H9 (cell line): ENCODE measurements at regions not wholly inside any gene's neighbourhood (a gene's known extent, or its start where the extent isn't known, plus 50 kb on each side); places are given as distances from the start of the nearest gene placed in this dataset.

Experiments
- DNase-seq: peaks from one replicate; pipeline ENCODE4 v3.0.0-alpha.2; 2017
- H2AFZ ChIP-seq: one replicate; pipeline ENCODE4 v1.6.1; 2013; ENCODE audit warnings: mild to moderate bottlenecking, low read length, control low read depth, moderate library complexity
- H2AK5ac ChIP-seq: 2 replicates; pipeline ENCODE4 v1.6.1; 2013; ENCODE audit warnings: low read length, control low read depth, mixed read lengths; ENCODE audit not compliant: insufficient read length
- H2BK120ac ChIP-seq: one replicate; pipeline ENCODE4 v1.6.1; 2013; ENCODE audit warnings: low read depth, mild to moderate bottlenecking, low read length, control low read depth, inconsistent platforms; ENCODE audit not compliant: poor library complexity, severe bottlenecking
- H2BK12ac ChIP-seq: 2 replicates; pipeline ENCODE4 v1.6.1; 2013; ENCODE audit warnings: low read length, control low read depth, mixed read lengths, low read depth; ENCODE audit not compliant: insufficient read length
- H2BK15ac ChIP-seq: 2 replicates; pipeline ENCODE4 v1.6.1; 2013; ENCODE audit warnings: low read depth, low read length, control low read depth
- H2BK20ac ChIP-seq: one replicate; pipeline ENCODE4 v1.6.1; 2013; ENCODE audit warnings: low read depth, mild to moderate bottlenecking, low read length, control low read depth, inconsistent platforms; ENCODE audit not compliant: poor library complexity, severe bottlenecking
- H2BK5ac ChIP-seq: 2 replicates; pipeline ENCODE4 v1.6.1; 2013; ENCODE audit warnings: low read length, control low read depth, mixed read lengths; ENCODE audit not compliant: insufficient read length
- H3K14ac ChIP-seq: 2 replicates; pipeline ENCODE4 v1.6.1; 2013; ENCODE audit warnings: low read length, control low read depth; ENCODE audit not compliant: insufficient read depth
- H3K18ac ChIP-seq: 2 replicates; pipeline ENCODE4 v1.6.1; 2013; ENCODE audit warnings: low read depth, mild to moderate bottlenecking, mixed read lengths, low read length, control low read depth; ENCODE audit not compliant: insufficient read length
- H3K23ac ChIP-seq: 2 replicates; pipeline ENCODE4 v1.6.1; 2013; ENCODE audit warnings: low read length, control low read depth, mixed read lengths, low read depth; ENCODE audit not compliant: insufficient read length
- H3K23me2 ChIP-seq: 2 replicates; pipeline ENCODE4 v1.6.1; 2013; ENCODE audit warnings: low read depth, mild to moderate bottlenecking, mixed read lengths, low read length, control low read depth; ENCODE audit not compliant: insufficient read length, poor library complexity, severe bottlenecking
- H3K27ac ChIP-seq: 2 replicates; pipeline ENCODE4 v1.5.1; 2013; ENCODE audit warnings: low read length, control low read depth, mixed read lengths, low read depth; ENCODE audit not compliant: insufficient read length
- H3K27me3 ChIP-seq: 2 replicates; pipeline ENCODE4 v1.6.1; 2013; ENCODE audit warnings: low read length, control low read depth, inconsistent platforms; ENCODE audit not compliant: insufficient read depth
- H3K4ac ChIP-seq: 2 replicates; pipeline ENCODE4 v1.6.1; 2013; ENCODE audit warnings: low read depth, mild to moderate bottlenecking, control low read depth, inconsistent platforms, low read length, moderate library complexity
- H3K4me1 ChIP-seq: 2 replicates; pipeline ENCODE4 v1.6.1; 2013; ENCODE audit warnings: low read length, control low read depth, inconsistent platforms; ENCODE audit not compliant: insufficient read depth
- H3K4me2 ChIP-seq: 2 replicates; pipeline ENCODE4 v1.6.1; 2013; ENCODE audit warnings: low read length, control low read depth, mixed read lengths; ENCODE audit not compliant: insufficient read length, insufficient read depth
- H3K56ac ChIP-seq: 2 replicates; pipeline ENCODE4 v1.6.1; 2013; ENCODE audit warnings: low read depth, mild to moderate bottlenecking, mixed read lengths, low read length, control low read depth; ENCODE audit not compliant: insufficient read length
- H3K79me1 ChIP-seq: 2 replicates; pipeline ENCODE4 v1.6.1; 2013; ENCODE audit warnings: low read depth, mild to moderate bottlenecking, moderate library complexity, low read length, control low read depth, inconsistent platforms; ENCODE audit not compliant: insufficient read depth, poor library complexity, severe bottlenecking
- H3K79me2 ChIP-seq: 2 replicates; pipeline ENCODE4 v1.6.1; 2013; ENCODE audit warnings: low read length, control low read depth, inconsistent platforms; ENCODE audit not compliant: insufficient read depth
- H3K9ac ChIP-seq: 2 replicates; pipeline ENCODE4 v1.6.1; 2013; ENCODE audit warnings: low read length, control low read depth, mixed read lengths; ENCODE audit not compliant: insufficient read length; ENCODE audit errors: extremely low read depth
- H3K9me3 ChIP-seq: one replicate; pipeline ENCODE4 v1.6.1; 2013; ENCODE audit warnings: low read depth, low read length, inconsistent platforms; ENCODE audit not compliant: control insufficient read depth
- H3T11ph ChIP-seq: one replicate; pipeline ENCODE4 v1.6.1; 2013; ENCODE audit warnings: mild to moderate bottlenecking, low read length, control low read depth, inconsistent platforms
- H4K20me1 ChIP-seq: one replicate; pipeline ENCODE4 v1.6.1; 2013; ENCODE audit not compliant: control insufficient read depth, insufficient read length, insufficient read depth
- H4K5ac ChIP-seq: 2 replicates; pipeline ENCODE4 v1.6.1; 2013; ENCODE audit warnings: low read depth, mild to moderate bottlenecking, mixed read lengths, low read length, control low read depth; ENCODE audit not compliant: insufficient read length
- H4K8ac ChIP-seq: replicated peaks from 2 replicates; pipeline ENCODE4 v1.6.1; 2013; ENCODE audit warnings: low read length, control low read depth, mixed read lengths, low read depth; ENCODE audit not compliant: insufficient read length
- H4K91ac ChIP-seq: 2 replicates; pipeline ENCODE4 v1.6.1; 2013; ENCODE audit warnings: low read depth, mild to moderate bottlenecking, moderate library complexity, mixed read lengths, low read length, control low read depth; ENCODE audit not compliant: insufficient read length
- H3K27ac Mint-ChIP-seq, 3 experiments: 2 replicates in 2 of 3; 3 replicates in 1 of 3; pipeline ENCODE4 v1.8.0; 2020 to 2021; ENCODE audit warnings: mixed read lengths in 3 of 3, mild to moderate bottlenecking in 1 of 3, moderate library complexity in 1 of 3
- H3K27me3 Mint-ChIP-seq: 2 replicates; pipeline ENCODE4 v1.8.0; 2021; ENCODE audit warnings: low read depth, mild to moderate bottlenecking, moderate library complexity, mixed read lengths
- H3K36me3 Mint-ChIP-seq, 3 experiments: 2 replicates in 2 of 3; 3 replicates in 1 of 3; pipeline ENCODE4 v1.8.0; 2020 to 2021; ENCODE audit warnings: low read depth in 3 of 3, mixed read lengths in 3 of 3; ENCODE audit not compliant: insufficient read depth in 1 of 3
- H3K4me1 Mint-ChIP-seq, 2 experiments: 2 replicates each; pipeline ENCODE4 v1.8.0; 2020; ENCODE audit warnings: mixed read lengths in 2 of 2
- H3K4me3 Mint-ChIP-seq, 2 experiments: 2 replicates in 1 of 2; 3 replicates in 1 of 2; pipeline ENCODE4 v1.8.0; 2020 to 2021; ENCODE audit warnings: mild to moderate bottlenecking in 2 of 2, mixed read lengths in 2 of 2, moderate library complexity in 1 of 2
- H3K9me3 Mint-ChIP-seq, 2 experiments: 2 replicates in 1 of 2; 3 replicates in 1 of 2; pipeline ENCODE4 v1.8.0; 2020; ENCODE audit warnings: mild to moderate bottlenecking in 2 of 2, mixed read lengths in 2 of 2, moderate library complexity in 1 of 2
- CTCF ChIP-seq: fragments of 200-600 bp; sonication (generic); conservative IDR thresholded peaks from 3 replicates; pipeline ENCODE4 v1.8.0; 2021; ENCODE audit warnings: antibody characterized with exemption, mild to moderate bottlenecking
- WGBS: extraction: QIAGEN DNeasy Blood & Tissue Kit; methylation state at CpG from one replicate; pipeline ENCODE4 v1.1.7; 2013; ENCODE audit warnings: missing lambda C conversion rate, low lambda C conversion rate, mixed read lengths; ENCODE audit not compliant: insufficient read length; ENCODE audit errors: extremely low coverage; 5-methylcytosine and 5-hydroxymethylcytosine counted together

- Histone ChIP-seq H3K79me2 (no peaks in the 10 kb centered on the region), H3K79me1 (no peaks in the 10 kb centered on the region), H3K9me3 (no peaks in the 10 kb centered on the region), H2AK5ac (no peak overlapping the region), H3K4me1 (no peaks in the 10 kb centered on the region), H3K27ac (no peak overlapping the region), H4K8ac (no peak overlapping the region), H3K4ac (no peak overlapping the region), H3K23ac (no peak overlapping the region), H3T11ph (no peak overlapping the region), H2BK15ac (no peak overlapping the region), H4K91ac (no peak overlapping the region), H3K27me3 (no peaks in the 10 kb centered on the region), H4K5ac (no peak overlapping the region), H3K9ac (no peak overlapping the region), H4K20me1 (no peaks in the 10 kb centered on the region), H2AFZ (no peak overlapping the region), H2BK120ac (no peak overlapping the region), H2BK20ac (no peak overlapping the region), H3K14ac (no peak overlapping the region), H3K56ac (no peak overlapping the region), H3K18ac (no peak overlapping the region), H3K23me2 (no peaks in the 10 kb centered on the region), H2BK12ac (no peak overlapping the region), H3K4me2 (no peak overlapping the region), H2BK5ac (no peak overlapping the region)
- Mint-ChIP-seq H3K27me3 (no peaks in the 10 kb centered on the region), H3K9me3 (no peaks in the 10 kb centered on the region), H3K36me3 (no peaks in the 10 kb centered on the region), H3K27ac (no peak overlapping the region), H3K4me1 (no peaks in the 10 kb centered on the region), H3K4me3 (no peak overlapping the region)
- TF ChIP-seq CTCF = no peak
- no peak for DNase-seq
- no CpG with 5 or more reads among the region's 1 CpG for WGBS
These were observed 813.1 kb upstream of the CCDC179 start for GRCh38 chr11:23673366-23673765.
